ENCODE measurements at regions not wholly inside any gene's neighbourhood (a gene's known extent, or its start where the extent isn't known, plus 50 kb on each side); places are given as distances from the start of the nearest gene placed in this dataset.

DNA sequence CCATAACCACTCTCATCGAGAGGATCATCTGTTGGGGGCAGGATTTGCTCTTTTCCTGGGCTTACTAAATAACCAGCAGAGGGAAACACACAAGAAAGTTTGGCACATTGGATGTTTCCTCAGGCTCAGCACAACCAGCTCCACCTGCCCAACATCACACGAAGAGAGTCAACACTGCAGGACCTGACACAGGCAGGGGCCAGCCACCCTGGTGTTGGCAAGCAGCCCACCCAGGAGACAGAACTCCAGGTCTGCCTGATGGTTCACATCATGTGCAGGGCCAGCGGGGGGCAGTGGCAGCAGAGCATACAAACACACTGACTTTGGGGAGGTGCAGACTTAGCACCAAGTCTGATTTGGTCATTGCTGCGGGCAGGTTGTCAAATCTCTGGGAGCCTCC, 182.3 kb upstream of the GALNT2 start:
- TF ChIP-seq ZNF274 (IDR thresholded peaks at IDR 0.05; ENCODE audit: low read depth, low read length) (no peak), YY1 (IDR thresholded peaks at IDR 0.05; ENCODE audit: insufficient read depth, insufficient read length) (no peak)

All from NT2/D1 (cell line).